ENCODE measurements at regions not wholly inside any gene's neighbourhood (a gene's known extent, or its start where the extent isn't known, plus 50 kb on each side); places are given as distances from the start of the nearest gene placed in this dataset.

DNA sequence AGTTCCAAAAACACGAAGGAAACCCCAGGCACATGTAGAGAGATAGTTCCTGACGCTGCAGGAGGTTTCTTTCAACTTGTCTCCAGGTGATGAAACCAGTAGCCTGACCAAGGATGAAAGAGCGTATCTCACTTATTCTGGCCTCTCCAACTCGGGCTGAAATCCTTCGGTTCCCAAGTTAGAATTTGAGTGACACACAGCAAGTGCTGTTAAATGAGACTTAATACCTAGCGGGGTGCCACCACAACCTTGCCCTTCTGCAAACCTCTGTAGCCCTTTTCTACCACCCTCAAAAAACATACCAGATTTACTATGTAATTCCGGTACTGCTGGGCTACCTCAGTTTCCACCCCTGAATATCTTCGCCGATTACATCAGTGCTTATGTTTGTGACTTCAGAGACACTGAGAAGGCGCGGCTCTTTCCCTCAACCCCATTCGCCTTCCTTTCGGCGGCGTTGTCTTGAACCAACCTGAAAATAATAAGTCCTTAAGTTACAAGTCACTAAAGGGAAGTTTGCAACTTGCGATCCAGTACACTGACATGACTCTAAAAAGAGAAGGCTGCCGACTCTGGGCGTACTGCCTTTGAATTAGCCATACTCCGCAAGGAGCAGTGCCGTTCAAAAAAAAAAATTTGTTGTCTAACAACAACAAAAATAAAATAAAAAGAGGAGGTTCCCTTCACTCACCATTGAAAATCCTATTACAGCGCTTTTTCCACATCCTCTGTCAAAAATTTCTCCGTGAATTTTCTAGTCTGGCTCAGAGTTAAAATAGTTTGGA, 194.9 kb upstream of the ZNF184 start (continued):
- TF ChIP-seq, protein P1, sequence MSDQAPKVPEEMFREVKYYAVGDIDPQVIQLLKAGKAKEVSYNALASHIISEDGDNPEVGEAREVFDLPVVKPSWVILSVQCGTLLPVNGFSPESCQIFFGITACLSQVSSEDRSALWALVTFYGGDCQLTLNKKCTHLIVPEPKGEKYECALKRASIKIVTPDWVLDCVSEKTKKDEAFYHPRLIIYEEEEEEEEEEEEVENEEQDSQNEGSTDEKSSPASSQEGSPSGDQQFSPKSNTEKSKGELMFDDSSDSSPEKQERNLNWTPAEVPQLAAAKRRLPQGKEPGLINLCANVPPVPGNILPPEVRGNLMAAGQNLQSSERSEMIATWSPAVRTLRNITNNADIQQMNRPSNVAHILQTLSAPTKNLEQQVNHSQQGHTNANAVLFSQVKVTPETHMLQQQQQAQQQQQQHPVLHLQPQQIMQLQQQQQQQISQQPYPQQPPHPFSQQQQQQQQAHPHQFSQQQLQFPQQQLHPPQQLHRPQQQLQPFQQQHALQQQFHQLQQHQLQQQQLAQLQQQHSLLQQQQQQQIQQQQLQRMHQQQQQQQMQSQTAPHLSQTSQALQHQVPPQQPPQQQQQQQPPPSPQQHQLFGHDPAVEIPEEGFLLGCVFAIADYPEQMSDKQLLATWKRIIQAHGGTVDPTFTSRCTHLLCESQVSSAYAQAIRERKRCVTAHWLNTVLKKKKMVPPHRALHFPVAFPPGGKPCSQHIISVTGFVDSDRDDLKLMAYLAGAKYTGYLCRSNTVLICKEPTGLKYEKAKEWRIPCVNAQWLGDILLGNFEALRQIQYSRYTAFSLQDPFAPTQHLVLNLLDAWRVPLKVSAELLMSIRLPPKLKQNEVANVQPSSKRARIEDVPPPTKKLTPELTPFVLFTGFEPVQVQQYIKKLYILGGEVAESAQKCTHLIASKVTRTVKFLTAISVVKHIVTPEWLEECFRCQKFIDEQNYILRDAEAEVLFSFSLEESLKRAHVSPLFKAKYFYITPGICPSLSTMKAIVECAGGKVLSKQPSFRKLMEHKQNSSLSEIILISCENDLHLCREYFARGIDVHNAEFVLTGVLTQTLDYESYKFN (CRISPR knock-in tag; conservative IDR thresholded peaks at IDR 0.05) = no peak
- no peak for TF ChIP-seq ZNF891 (CRISPR knock-in tag; IDR thresholded peaks at IDR 0.05)
- TF ChIP-seq, protein P2, sequence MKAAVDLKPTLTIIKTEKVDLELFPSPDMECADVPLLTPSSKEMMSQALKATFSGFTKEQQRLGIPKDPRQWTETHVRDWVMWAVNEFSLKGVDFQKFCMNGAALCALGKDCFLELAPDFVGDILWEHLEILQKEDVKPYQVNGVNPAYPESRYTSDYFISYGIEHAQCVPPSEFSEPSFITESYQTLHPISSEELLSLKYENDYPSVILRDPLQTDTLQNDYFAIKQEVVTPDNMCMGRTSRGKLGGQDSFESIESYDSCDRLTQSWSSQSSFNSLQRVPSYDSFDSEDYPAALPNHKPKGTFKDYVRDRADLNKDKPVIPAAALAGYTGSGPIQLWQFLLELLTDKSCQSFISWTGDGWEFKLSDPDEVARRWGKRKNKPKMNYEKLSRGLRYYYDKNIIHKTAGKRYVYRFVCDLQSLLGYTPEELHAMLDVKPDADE (CRISPR knock-in tag; IDR thresholded peaks at IDR 0.05) = no peak
- TF ChIP-seq, protein P3, sequence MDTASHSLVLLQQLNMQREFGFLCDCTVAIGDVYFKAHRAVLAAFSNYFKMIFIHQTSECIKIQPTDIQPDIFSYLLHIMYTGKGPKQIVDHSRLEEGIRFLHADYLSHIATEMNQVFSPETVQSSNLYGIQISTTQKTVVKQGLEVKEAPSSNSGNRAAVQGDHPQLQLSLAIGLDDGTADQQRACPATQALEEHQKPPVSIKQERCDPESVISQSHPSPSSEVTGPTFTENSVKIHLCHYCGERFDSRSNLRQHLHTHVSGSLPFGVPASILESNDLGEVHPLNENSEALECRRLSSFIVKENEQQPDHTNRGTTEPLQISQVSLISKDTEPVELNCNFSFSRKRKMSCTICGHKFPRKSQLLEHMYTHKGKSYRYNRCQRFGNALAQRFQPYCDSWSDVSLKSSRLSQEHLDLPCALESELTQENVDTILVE (CRISPR knock-in tag; IDR thresholded peaks at IDR 0.05) = no peak; the same call in 1 of the 2 replicates
- 0 out of 2 replicates have a peak, but pooled peaks have one; percentile 13 for TF ChIP-seq GABPB1 (CRISPR knock-in tag; IDR thresholded peaks at IDR 0.05)
- TF ChIP-seq STAT5B (CRISPR knock-in tag; IDR thresholded peaks at IDR 0.05) = no peak
- TF ChIP-seq, protein P4, sequence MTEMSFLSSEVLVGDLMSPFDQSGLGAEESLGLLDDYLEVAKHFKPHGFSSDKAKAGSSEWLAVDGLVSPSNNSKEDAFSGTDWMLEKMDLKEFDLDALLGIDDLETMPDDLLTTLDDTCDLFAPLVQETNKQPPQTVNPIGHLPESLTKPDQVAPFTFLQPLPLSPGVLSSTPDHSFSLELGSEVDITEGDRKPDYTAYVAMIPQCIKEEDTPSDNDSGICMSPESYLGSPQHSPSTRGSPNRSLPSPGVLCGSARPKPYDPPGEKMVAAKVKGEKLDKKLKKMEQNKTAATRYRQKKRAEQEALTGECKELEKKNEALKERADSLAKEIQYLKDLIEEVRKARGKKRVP (CRISPR knock-in tag; IDR thresholded peaks at IDR 0.05) = 0 out of 4 replicates have a peak, but pooled peaks of 1 of the 2 experiments have one; percentile 5
- TF ChIP-seq, protein P5, sequence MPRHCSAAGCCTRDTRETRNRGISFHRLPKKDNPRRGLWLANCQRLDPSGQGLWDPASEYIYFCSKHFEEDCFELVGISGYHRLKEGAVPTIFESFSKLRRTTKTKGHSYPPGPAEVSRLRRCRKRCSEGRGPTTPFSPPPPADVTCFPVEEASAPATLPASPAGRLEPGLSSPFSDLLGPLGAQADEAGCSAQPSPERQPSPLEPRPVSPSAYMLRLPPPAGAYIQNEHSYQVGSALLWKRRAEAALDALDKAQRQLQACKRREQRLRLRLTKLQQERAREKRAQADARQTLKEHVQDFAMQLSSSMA (CRISPR knock-in tag; IDR thresholded peaks at IDR 0.05) = no peak
- TF ChIP-seq, protein P6, sequence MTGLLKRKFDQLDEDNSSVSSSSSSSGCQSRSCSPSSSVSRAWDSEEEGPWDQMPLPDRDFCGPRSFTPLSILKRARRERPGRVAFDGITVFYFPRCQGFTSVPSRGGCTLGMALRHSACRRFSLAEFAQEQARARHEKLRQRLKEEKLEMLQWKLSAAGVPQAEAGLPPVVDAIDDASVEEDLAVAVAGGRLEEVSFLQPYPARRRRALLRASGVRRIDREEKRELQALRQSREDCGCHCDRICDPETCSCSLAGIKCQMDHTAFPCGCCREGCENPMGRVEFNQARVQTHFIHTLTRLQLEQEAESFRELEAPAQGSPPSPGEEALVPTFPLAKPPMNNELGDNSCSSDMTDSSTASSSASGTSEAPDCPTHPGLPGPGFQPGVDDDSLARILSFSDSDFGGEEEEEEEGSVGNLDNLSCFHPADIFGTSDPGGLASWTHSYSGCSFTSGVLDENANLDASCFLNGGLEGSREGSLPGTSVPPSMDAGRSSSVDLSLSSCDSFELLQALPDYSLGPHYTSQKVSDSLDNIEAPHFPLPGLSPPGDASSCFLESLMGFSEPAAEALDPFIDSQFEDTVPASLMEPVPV (CRISPR knock-in tag; IDR thresholded peaks at IDR 0.05) = no peak

All from HepG2 (cell line).